Hepatocyte (in vitro differentiated cells): ENCODE measurements at regions not wholly inside any gene's neighbourhood (a gene's known extent, or its start where the extent isn't known, plus 50 kb on each side); places are given as distances from the start of the nearest gene placed in this dataset.

Source experiments
- DNase-seq: peaks from one replicate; pipeline ENCODE4 v3.0.0-alpha.2; 2016; ENCODE audit warnings: low spot score
- H2AFZ ChIP-seq: fragments of 200-600 bp; sonication (generic); 2 replicates; pipeline ENCODE4 v1.6.0; 2016; ENCODE audit warnings: antibody characterized with exemption, mild to moderate bottlenecking
- H3K27ac ChIP-seq: fragments of 200-600 bp; sonication (generic); 2 replicates; pipeline ENCODE4 v1.5.1; 2016; ENCODE audit warnings: mild to moderate bottlenecking
- H3K27me3 ChIP-seq: fragments of 200-600 bp; sonication (generic); 2 replicates; pipeline ENCODE4 v1.6.1; 2016
- H3K36me3 ChIP-seq: fragments of 200-600 bp; sonication (generic); replicated peaks from 2 replicates; pipeline ENCODE4 v1.5.1; 2016; ENCODE audit warnings: low read depth; ENCODE audit not compliant: insufficient read depth
- H3K4me1 ChIP-seq: fragments of 200-600 bp; sonication (generic); 2 replicates; pipeline ENCODE4 v1.5.1; 2016; ENCODE audit warnings: mild to moderate bottlenecking, moderate library complexity; ENCODE audit not compliant: insufficient read depth
- H3K4me2 ChIP-seq: fragments of 200-600 bp; sonication (generic); 2 replicates; pipeline ENCODE4 v1.6.0; 2016
- H3K4me3 ChIP-seq: fragments of 200-600 bp; sonication (generic); 2 replicates; pipeline ENCODE4 v1.5.1; 2016; ENCODE audit warnings: mild to moderate bottlenecking
- H3K79me2 ChIP-seq: fragments of 200-600 bp; sonication (generic); 2 replicates; pipeline ENCODE4 v1.6.0; 2017; ENCODE audit warnings: mild to moderate bottlenecking
- H3K9me2 ChIP-seq: fragments of 200-600 bp; sonication (generic); replicated peaks from 2 replicates; pipeline ENCODE4 v1.6.0; 2017; ENCODE audit warnings: mild to moderate bottlenecking; ENCODE audit not compliant: insufficient read depth
- H3K9me3 ChIP-seq: fragments of 200-600 bp; sonication (generic); 2 replicates; pipeline ENCODE4 v1.5.1; 2016; ENCODE audit warnings: low read depth, mild to moderate bottlenecking
- H4K20me1 ChIP-seq: fragments of 200-600 bp; sonication (generic); 2 replicates; pipeline ENCODE4 v1.6.0; 2016; ENCODE audit warnings: mild to moderate bottlenecking; ENCODE audit not compliant: insufficient read depth, poor library complexity, severe bottlenecking
- CTCF ChIP-seq: fragments of 200-600 bp; sonication (generic); IDR thresholded peaks from 2 replicates; pipeline ENCODE4 v1.5.1; 2016; ENCODE audit warnings: antibody characterized with exemption, mild to moderate bottlenecking; ENCODE audit not compliant: poor library complexity
- EZH2 ChIP-seq: fragments of 200-600 bp; sonication (generic); IDR thresholded peaks from 2 replicates; pipeline ENCODE4 v1.6.1; 2016; ENCODE audit warnings: antibody characterized with exemption, mild to moderate bottlenecking, borderline replicate concordance
- EZH2phosphoT487 ChIP-seq: fragments of 200-600 bp; sonication (generic); IDR thresholded peaks from one replicate; pipeline ENCODE4 v1.6.1; 2018; ENCODE audit warnings: antibody characterized with exemption, mild to moderate bottlenecking, low read depth, moderate library complexity; ENCODE audit not compliant: unreplicated experiment, severe bottlenecking
- WGBS: methylation state at CpG from one replicate; pipeline ENCODE4 v1.1.6; 2016; ENCODE audit warnings: low lambda C conversion rate; ENCODE audit errors: missing lambda C conversion rate; 5-methylcytosine and 5-hydroxymethylcytosine counted together

DNA sequence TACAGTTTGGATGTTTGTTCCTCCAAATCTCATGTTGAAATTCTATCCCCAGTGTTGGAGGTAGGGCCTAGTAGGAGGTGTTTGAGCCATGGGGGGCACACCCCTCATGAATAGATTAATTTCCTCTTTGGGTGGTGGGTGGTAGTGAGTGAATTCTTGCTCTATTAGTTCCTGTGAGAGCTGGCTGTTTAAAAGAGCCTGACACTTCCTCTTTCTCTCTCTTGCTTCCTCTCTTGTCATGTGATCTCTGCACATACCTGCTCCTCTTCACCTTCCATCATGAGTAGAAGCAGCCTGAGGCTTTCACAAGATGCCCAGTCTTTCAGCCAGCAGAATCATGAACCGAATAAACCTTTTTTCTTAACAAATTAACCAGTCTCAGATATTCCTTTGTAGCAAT, 340.2 kb upstream of the CHD6 start:
- H3K9me3 ChIP-seq, result no peaks in the 10 kb centered on the region
- TF ChIP-seq EZH2, result no peak
- H3K9me2 ChIP-seq, result no peaks in the 10 kb centered on the region
- no peaks in the 10 kb centered on the region for H3K4me1 ChIP-seq
- H3K79me2 ChIP-seq, result no peaks in the 10 kb centered on the region
- H2AFZ ChIP-seq, result no peak overlapping the region
- no peaks in the 10 kb centered on the region for H3K36me3 ChIP-seq
- H4K20me1 ChIP-seq, result no peaks in the 10 kb centered on the region
- DNase-seq, result no peak
- 95% methylated on average over 1 of the region's 1 CpG for WGBS
- no peak overlapping the region for H3K4me2 ChIP-seq
- no peak overlapping the region for H3K4me3 ChIP-seq
- H3K27ac ChIP-seq, result no peak overlapping the region
- H3K27me3 ChIP-seq, result no peaks in the 10 kb centered on the region

GRCh38 chr20:41956338-41957074, 338.3 kb upstream of the CHD6 start:
- Histone ChIP-seq H3K79me2 (no peaks in the 10 kb centered on the region), H4K20me1 (no peaks in the 10 kb centered on the region), H3K27ac (no peak overlapping the region), H3K9me3 (no peaks in the 10 kb centered on the region), H3K4me1 (no peaks in the 10 kb centered on the region), H3K4me2 (no peak overlapping the region), H3K36me3 (no peaks in the 10 kb centered on the region), H3K27me3 (no peaks in the 10 kb centered on the region), H2AFZ (no peak overlapping the region), H3K9me2 (no peaks in the 10 kb centered on the region), H3K4me3 (no peak overlapping the region)
- TF ChIP-seq EZH2phosphoT487 (no peak), CTCF (peak; percentile 62)
- DNase-seq, result peak; percentile 44
- 43% methylated on average over 6 of the region's 6 CpGs for WGBS

- DNase-seq, result no peak
- no peaks in the 10 kb centered on the region for H4K20me1 ChIP-seq
- no peaks in the 10 kb centered on the region for H3K9me3 ChIP-seq
- H3K79me2 ChIP-seq, result no peaks in the 10 kb centered on the region
- no peak overlapping the region for H3K4me2 ChIP-seq
- H3K27me3 ChIP-seq, result no peaks in the 10 kb centered on the region
- TF ChIP-seq CTCF, result no peak
- TF ChIP-seq EZH2phosphoT487, result no peak
- 85% methylated on average over 5 of the region's 5 CpGs for WGBS
- no peaks in the 10 kb centered on the region for H3K4me1 ChIP-seq
- H3K4me3 ChIP-seq, result no peak overlapping the region
- H3K36me3 ChIP-seq, result no peaks in the 10 kb centered on the region
- no peak overlapping the region for H3K27ac ChIP-seq
- no peaks in the 10 kb centered on the region for H3K9me2 ChIP-seq
- no peak overlapping the region for H2AFZ ChIP-seq
Observed at GRCh38 chr20:41952166-41952565, 334.0 kb upstream of the CHD6 start.

DNA sequence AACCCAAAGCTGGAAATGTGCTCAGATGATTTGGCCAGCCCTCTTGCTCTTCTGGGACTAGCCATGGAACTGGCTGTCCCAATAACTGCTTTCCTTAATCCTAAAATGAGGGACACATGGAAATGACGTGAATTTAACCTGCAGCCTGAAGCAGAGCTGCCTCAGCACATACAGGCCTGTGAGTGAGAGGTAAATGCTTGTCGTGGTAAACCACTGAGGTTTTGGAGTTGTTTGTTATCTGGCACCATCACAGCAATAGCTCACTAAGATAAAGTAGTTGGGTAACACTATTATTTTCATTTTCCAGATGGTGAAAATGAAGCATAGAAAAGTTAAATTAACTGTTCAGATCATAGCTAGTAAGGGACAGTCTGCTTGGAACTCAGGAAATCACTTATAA, 333.4 kb upstream of the CHD6 start:
- Histone ChIP-seq H3K9me2 (no peaks in the 10 kb centered on the region), H3K4me3 (no peak overlapping the region), H2AFZ (no peak overlapping the region), H3K9me3 (no peaks in the 10 kb centered on the region), H3K79me2 (no peaks in the 10 kb centered on the region), H3K27me3 (no peaks in the 10 kb centered on the region), H3K4me1 (no peaks in the 10 kb centered on the region), H3K36me3 (no peaks in the 10 kb centered on the region), H4K20me1 (no peaks in the 10 kb centered on the region), H3K27ac (no peak overlapping the region), H3K4me2 (no peak overlapping the region)
- 68% methylated on average over 2 of the region's 2 CpGs for WGBS
- no peak for TF ChIP-seq EZH2
- TF ChIP-seq EZH2phosphoT487, result no peak
- no peak for TF ChIP-seq CTCF
- no peak for DNase-seq
